HG03103 (cell line): ENCODE measurements at regions not wholly inside any gene's neighbourhood (a gene's known extent, or its start where the extent isn't known, plus 50 kb on each side); places are given as distances from the start of the nearest gene placed in this dataset.
"Not testable (repeated sequence)": the region's sequence is repeated elsewhere in the genome, so short reads cannot be mapped to it uniquely, and the experiment has no call there.

Experiments
- ATAC-seq: cut with Tn5 transposase; IDR thresholded peaks from one replicate; pipeline ENCODE4 v1.9.1; 2021; ENCODE audit warnings: low read depth; ENCODE audit not compliant: unreplicated experiment

GRCh38 chr1:115536279-115536816 is 105.4 kb upstream of the VANGL1 start:
- ATAC-seq = no peak

DNA sequence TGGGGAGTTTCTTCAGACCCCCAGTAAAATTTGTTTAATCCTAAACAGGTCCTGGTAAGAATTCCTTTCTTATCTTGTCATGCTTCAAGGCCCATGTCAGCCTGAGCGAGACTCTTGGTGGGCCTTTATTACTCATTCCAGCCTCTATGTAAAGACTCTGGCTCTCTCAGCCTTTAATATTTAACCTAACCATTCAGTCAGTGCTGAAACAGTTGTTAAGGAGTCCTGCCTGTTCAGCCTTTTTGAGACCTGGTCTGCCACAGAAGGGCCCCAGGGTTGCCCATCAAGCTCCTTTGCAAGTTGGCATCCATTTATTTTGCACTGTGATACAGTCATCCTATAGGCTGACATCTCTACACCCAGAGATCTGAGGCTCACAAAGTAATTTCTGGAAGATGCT is 107.7 kb upstream of the VANGL1 start:
- no peak for ATAC-seq

GRCh38 chr1:115531631-115532264 is 110.0 kb upstream of the VANGL1 start:
- no peak for ATAC-seq

DNA sequence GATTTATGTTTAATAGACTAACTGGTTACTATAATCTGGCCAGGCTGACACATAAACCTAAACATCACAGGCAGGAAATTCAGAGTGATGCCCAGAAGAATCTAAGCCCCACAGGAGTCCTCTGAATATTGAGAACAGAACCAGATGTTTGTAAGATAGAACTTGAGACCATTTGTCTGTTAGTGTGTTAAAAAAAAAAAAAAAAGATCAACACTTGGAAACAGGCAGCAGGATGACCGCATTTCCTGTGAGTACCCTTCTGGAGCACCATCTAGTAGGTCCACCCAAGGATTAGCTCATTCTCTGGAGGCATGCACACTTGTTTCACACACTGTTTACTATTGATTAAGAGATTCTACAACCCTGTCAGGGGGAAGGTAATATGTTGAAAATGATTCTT is 111.4 kb upstream of the VANGL1 start:
- ATAC-seq = no peak

DNA sequence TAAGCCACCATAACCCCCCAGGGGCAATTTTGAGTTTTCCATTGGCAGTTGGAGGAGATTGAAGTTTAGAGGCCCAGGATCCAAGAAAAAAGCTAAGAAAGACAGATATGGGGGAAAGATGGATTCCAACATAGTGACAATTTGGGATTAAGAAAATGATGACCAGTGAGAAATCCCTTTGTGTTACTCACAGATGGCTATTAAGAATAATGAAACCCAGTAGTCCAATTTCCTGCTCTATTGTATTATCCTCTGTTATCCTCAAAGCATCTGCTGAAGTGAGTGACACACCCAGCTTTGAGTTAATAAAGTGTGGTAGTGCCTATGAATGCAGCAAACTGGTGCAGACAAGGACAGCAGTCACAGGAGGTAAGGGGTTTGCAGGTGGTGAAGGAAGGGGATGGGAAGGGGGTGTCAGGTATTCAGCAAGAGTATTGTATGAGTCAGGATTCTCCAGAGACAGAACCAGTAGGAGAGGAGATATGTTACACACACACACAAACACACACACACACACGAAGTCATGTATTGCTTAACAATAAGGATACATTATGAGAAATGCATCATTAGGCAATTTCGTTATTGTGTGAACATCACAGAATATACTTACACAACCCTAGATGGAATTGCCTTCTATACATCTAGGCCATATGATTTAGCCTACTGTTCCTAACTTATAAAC is 112.4 kb upstream of the VANGL1 start:
- no peak for ATAC-seq

- not testable (repeated sequence) for ATAC-seq
Observed at GRCh38 chr1:115528336-115528735, 113.4 kb upstream of the VANGL1 start.

- ATAC-seq = no peak
Observed at GRCh38 chr1:115527746-115528145, 114.0 kb upstream of the VANGL1 start.

DNA sequence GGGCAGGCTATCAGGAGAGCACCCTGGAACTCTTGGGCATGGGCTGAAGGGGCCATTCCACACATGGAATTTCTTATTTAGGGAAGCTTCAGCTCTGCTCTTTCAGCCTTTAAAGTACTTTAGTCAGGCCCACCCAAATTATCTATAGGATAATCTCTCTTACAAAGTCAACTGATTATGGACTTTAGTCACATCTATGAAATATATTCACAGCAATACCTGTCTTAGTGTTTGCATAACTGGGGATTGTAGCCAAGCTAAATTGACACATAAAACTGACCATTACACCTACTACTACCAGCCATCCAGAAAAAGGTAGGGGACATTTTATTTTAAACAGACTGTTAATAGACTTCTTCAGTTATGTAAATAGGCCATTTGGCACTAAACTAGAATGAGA is 114.9 kb upstream of the VANGL1 start:
- ATAC-seq = no peak

DNA sequence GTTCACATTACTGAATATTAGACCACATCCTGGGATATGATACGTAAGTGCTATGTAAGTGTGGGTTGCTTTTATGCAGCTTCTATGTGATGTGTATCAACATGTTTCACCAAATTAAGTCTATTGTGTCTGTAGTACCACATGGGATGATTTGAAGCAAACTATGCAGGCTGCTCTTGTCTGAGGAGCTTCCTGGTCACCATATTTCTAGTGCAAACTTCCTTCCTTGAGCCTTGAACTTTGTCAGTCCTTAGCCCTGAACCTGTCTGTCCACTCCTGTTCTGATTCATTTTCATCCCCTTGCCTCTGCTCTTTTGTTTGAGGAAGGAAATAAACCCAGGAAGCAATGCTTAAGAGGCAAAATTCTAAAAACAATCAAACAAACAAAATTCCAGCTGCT is 117.5 kb upstream of the VANGL1 start:
- no peak for ATAC-seq

DNA sequence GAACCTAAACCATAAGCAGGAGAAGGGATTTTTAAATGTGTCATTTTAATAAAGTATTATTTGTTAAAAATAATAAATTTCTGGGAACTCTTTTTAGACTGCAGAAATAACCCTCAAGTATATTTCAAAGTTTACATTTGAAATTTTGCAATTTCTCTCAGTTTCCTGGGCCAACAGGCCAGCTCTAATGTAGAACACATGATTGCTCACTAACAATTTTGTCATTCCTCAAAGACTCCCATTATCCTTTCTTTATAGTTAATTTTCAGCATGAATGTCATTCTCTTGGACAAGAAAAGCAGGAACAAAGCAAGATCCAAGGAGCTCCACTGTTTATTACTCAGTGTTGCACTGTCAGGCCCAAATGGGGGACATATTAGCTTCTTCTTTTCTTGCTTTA is 119.4 kb upstream of the VANGL1 start:
- no peak for ATAC-seq

GRCh38 chr1:115515270-115515669 is 126.5 kb upstream of the VANGL1 start:
- ATAC-seq = no peak

- ATAC-seq = not testable (repeated sequence)
Observed at GRCh38 chr1:115510226-115510625, 131.5 kb upstream of the VANGL1 start.

DNA sequence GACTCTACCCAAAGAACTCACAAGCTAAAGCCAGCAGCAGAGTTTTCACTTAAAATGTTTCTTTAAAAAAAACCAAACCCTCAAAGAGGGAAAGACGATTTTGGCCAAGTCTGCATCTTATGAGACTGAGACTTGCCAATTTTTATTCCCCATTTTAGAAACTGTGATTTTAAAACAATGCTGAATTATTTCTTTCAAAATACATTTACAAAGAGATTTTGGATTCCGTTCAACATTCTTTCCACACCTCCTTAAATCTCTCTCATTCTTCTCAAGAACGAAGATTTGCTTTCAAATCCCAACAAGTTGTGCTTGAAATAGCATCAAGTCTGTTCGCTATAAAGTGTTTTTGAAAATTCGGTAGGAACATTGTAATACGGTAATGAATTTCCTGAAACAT is 133.9 kb upstream of the VANGL1 start:
- ATAC-seq = no peak

DNA sequence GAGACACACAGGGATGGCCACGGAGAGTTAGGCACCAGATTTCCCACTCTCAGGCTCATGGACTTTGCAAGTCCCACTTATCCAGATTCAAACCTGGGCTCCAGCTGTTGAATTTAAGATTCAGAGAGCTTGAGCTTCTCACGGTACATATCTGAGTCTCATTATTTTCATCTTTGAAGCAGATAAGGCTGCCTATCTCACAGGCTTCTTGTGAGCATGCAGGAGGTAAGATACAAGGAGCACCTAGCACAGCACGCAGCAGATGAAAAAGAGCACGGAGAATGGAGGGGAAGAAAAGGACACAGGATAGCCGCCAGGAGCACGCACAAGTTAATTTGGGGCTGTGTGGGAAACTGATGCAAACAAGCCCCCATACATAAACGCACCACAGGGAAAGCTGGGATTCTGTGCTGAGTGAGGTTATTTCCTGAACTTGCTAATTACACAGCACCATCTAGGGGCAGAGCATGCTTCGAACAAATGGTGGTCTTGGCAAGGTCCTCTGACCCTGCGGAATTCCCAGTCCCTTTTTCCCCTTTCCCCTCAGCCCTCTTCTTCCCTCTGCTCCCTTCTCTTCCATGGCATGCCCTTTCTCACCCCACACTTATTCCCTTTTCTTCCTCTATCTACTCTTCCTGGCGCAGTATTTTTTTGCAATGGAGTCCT is 134.7 kb upstream of the VANGL1 start:
- no peak for ATAC-seq

- no peak for ATAC-seq
Observed at GRCh38 chr1:115506518-115506917, 135.3 kb upstream of the VANGL1 start.

DNA sequence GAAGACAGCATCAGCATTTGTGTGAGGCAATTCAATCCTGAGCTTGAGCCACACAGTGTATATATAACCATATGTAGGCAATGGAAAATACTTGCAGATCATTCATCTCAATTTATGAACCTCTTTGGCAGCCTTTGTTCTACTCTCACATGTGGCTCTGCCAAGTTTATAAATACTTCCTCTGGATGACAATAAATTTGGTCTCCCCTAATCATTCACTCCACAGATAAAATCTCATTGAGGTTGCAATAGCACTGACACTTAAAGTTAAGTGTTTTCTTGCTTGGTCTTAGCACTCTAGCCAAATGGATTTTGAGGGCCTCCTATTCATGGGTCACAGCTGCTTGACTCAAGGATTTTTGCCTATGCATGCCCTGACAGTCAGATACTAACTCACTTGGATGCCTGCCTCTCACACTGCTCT is 136.6 kb upstream of the VANGL1 start:
- no peak for ATAC-seq

DNA sequence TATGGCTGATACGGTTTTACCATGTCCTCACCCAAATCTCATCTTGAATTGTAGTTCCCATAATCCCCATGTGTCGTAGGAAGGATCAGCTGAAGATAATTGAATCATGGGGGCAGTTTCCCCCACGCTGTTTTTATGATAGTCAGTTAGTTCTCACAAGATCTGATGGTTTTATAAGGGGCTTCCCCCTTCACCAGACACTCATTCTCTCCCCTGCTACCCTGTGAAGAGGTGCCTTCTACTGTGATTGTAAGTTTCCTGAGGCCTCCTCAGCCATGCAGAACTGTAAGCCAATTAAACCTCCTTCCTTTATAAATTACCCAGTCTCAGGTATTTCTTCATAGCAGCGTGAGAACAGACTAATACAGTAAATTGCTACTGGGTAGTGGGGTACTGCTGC is 139.6 kb upstream of the VANGL1 start:
- ATAC-seq = not testable (repeated sequence)

DNA sequence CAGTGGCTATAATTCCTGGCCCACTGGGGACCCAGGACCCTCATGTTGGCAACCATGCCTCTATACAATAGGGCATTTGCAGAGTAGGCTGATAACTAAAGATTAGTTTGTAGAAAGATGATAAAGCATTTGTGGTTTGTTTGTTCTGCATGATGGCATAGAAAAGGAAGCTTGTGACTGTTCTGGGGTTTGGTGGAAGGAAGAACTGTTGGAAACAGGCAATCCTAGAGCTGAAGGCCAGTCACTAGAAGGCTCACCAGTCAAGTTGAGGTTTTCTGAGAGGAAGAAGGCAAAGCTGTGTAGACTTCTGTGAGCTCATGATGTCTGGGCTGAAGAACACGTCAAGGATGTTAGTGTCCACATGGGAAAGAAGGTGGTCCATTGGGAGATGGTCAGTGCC is 140.3 kb upstream of the VANGL1 start:
- no peak for ATAC-seq

- ATAC-seq = no peak
Observed at GRCh38 chr1:115499253-115499652, 142.5 kb upstream of the VANGL1 start.

GRCh38 chr1:115496904-115497527 is 144.8 kb upstream of the VANGL1 start:
- no peak for ATAC-seq

- no peak for ATAC-seq
Observed at GRCh38 chr1:115495625-115496024, 146.1 kb upstream of the VANGL1 start.
